ENCODE measurements at regions not wholly inside any gene's neighbourhood (a gene's known extent, or its start where the extent isn't known, plus 50 kb on each side); places are given as distances from the start of the nearest gene placed in this dataset.
"Not testable (repeated sequence)": the region's sequence is repeated elsewhere in the genome, so short reads cannot be mapped to it uniquely, and the experiment has no call there.

DNA sequence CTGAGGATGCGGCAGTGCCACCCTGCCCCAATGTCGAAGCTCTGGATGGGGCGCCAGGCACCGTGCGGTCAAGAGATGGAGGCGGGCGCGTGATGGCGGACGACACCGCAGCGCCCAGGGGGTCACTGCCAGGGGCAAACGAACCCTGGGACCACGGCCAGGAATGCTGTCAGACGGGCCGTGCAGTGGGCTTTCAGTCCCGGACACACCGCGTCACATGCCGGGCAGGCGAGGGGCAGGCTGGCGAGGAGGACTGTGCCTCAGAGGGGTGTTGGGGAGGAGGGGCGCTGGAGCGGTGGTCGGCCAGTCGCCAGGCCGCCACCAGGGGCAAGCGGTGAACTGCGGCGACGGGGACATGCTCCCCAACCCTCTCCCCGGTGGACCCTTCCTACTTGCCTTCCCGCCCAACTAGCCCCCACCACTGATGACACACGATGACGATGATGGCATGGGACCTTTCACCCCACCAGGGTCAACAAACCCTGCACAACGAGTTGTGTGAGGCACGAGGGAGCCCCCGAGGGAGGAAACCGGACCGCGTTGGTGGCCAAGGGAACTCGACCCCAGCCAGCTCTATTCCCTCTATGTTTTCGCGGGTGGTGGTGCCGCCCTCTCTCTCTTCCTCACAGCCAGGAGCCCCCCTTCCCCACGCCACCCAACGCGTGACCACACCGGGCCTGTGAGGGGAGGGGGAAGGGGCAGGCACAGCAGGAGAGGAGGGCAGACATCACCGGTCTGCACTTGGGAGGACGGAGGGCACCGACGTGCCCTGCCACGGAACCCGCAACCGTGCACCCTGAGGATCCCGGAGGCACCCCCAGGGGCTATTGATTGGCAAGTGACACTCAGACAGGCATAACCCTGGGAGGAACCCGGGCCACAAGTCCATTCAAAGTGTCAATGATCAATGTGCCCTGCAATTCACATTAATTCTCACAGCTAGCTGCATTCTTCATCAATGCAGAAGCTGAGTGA is 1960.9 kb upstream of the DEFB115 start:
- H3K4me3 ChIP-seq (ENCODE audit: low read depth, low read length), result no peak overlapping the region
- H3K4me1 ChIP-seq (ENCODE audit: insufficient read depth), result no peaks in the 10 kb centered on the region
- no peaks in the 10 kb centered on the region for H3K36me3 ChIP-seq (ENCODE audit: insufficient read depth)
- DNase-seq (ENCODE audit: extremely low spot score), result no peak
- no peak overlapping the region for H3K27ac ChIP-seq (ENCODE audit: low read depth)
- WGBS, result 83% methylated on average over 57 of the region's 58 CpGs

DNA sequence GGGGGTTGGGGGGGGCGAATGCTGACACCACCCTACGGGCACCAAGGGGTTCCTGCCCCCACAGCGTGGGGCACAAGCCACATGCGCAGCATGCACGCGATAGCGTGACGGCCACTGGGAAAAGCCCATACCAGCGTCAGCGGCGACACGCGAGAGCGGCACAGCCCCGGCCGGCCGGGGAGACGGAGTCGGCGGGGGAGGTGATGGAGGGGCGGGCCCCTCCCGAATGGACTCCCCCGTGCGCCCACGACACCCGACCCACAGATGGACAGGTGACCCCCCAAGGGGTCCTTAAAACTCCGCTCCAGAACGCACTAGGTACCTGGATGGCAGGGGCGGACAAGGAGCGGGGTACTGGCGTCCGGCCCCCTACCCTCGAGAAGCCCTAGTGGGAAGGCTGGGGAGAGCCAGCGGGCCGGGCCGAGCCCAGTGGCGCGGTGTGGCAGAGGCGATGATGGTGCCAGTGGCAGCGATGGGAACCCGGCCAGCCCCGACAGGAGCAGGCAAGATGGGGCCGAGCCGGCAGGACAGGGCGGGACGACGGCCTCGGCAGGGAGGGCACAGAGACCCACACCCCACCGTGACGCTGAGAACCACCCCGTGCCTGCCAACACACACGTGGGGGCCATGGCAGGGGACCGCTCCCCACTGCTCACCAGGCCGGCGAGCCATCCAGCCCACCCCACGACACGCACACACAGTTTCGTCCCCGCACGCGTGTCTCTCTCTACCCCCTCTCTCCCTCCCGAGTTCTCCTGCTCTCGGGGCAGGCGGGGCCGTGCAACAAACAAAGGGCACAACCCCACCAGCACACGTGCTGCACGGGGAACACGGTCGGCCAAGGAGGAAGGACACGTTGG is 1959.8 kb upstream of the DEFB115 start:
- no peaks in the 10 kb centered on the region for H3K4me1 ChIP-seq (ENCODE audit: insufficient read depth)
- no peak overlapping the region for H3K27ac ChIP-seq (ENCODE audit: low read depth)
- no peak for DNase-seq (ENCODE audit: extremely low spot score)
- no peak overlapping the region for H3K4me3 ChIP-seq (ENCODE audit: low read depth, low read length)
- WGBS, result 77% methylated on average over 70 of the region's 70 CpGs
- H3K36me3 ChIP-seq (ENCODE audit: insufficient read depth), result no peaks in the 10 kb centered on the region

DNA sequence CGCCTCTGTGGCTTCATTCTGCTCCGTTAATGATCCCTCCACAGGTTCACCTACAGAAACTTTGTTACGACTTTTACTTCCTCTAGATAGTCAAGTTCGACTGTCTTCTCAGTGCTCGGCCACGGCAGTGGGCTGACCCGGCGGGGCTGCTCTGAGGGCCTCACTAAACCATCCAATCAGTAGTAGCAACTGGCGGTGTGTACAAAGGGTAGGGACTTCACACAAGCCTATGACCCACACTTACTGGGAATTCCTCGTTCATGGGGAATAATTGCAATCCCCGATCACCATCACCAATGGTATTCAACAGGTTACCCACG is 1959.2 kb upstream of the DEFB115 start:
- DNase-seq (ENCODE audit: extremely low spot score), result no peak
- no peaks in the 10 kb centered on the region for H3K4me1 ChIP-seq (ENCODE audit: insufficient read depth)
- H3K27ac ChIP-seq (ENCODE audit: low read depth), result no peak overlapping the region
- 79% methylated on average over 12 of the region's 12 CpGs for WGBS
- no peaks in the 10 kb centered on the region for H3K36me3 ChIP-seq (ENCODE audit: insufficient read depth)
- H3K4me3 ChIP-seq (ENCODE audit: low read depth, low read length), result no peak overlapping the region

DNA sequence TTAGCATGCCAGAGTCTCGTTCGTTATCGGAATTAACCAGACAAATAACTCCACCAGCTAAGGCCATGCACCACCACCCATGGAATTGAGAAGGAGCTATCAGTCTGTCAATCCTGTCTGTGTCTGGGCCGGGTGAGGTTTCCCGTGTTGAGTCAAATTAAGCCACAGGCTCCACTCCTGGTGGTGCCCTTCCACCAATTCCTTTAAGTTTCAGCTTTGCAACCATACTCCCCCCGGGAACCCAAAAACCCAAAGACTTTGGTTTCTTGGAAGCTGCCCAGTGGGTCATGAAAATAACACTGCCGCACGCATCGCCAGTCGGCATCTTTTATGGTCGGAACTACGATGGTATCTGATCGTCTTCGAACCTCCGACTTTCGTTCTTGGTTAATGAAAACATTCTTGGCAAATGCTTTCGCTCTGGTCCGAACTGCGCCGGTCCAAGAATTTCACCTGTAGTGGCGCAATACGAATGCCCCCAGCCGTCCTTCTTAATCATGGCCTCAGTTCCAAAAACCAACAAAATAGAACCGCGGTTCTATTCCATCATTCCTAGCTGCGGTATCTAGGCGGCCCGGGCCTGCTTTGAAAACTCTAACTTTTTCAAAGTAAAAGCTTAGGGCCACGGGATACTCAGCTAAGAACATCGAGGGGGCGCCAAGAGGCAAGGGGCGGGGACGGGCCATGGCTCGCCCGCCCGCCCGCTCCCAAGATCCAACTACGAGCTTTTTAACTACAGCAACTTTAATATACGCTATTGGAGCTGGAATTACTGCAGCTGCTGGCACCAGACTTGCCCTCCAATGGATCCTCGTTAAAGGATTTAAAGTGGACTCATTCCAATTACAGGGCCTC is 1958.5 kb upstream of the DEFB115 start:
- no peak for DNase-seq (ENCODE audit: extremely low spot score)
- Histone ChIP-seq H3K36me3 (ENCODE audit: insufficient read depth) (no peaks in the 10 kb centered on the region), H3K4me3 (ENCODE audit: low read depth, low read length) (no peak overlapping the region), H3K4me1 (ENCODE audit: insufficient read depth) (no peaks in the 10 kb centered on the region), H3K27ac (ENCODE audit: low read depth) (no peak overlapping the region)
- 84% methylated on average over 40 of the region's 40 CpGs for WGBS

DNA sequence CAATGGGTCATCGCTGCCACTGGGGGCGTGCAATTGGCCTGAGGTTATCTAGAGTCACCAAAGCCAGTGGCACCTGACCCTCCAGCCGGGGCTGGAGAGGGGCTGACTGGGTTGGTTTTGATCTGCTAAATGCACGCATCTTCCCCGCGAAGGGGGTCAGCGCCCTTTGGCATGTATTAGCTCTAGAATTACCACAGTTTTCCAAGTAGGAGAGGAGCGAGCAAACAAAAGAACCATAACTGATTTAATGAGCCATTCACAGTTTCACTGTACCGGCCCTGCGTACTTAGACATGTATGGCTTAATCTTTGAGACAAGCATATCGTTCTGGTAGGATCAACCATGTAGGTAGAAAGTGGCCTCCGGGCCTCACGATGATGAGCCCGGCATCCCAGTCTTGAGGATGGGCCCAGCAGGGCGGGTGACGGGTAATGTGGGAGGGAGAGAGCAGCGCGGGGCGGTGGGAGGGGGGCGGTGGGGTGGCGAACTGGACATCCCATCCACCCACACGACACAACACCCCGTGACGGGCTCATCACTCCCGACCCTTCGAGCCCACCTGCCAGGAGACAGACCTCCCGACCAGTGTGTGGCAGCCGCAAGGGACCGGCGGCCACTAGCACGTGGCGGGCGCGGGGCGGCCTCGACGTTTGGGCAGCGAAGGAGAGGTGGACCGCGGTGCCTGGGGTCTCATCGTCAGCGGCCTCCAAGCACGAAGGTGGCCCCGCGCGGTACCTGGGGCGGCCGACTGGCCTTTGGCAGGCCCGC is 1957.5 kb upstream of the DEFB115 start:
- DNase-seq (ENCODE audit: extremely low spot score), result no peak
- Histone ChIP-seq H3K4me1 (ENCODE audit: insufficient read depth) (no peaks in the 10 kb centered on the region), H3K36me3 (ENCODE audit: insufficient read depth) (no peaks in the 10 kb centered on the region), H3K4me3 (ENCODE audit: low read depth, low read length) (no peak overlapping the region), H3K27ac (ENCODE audit: low read depth) (no peak overlapping the region)
- WGBS, result 80% methylated on average over 49 of the region's 49 CpGs

DNA sequence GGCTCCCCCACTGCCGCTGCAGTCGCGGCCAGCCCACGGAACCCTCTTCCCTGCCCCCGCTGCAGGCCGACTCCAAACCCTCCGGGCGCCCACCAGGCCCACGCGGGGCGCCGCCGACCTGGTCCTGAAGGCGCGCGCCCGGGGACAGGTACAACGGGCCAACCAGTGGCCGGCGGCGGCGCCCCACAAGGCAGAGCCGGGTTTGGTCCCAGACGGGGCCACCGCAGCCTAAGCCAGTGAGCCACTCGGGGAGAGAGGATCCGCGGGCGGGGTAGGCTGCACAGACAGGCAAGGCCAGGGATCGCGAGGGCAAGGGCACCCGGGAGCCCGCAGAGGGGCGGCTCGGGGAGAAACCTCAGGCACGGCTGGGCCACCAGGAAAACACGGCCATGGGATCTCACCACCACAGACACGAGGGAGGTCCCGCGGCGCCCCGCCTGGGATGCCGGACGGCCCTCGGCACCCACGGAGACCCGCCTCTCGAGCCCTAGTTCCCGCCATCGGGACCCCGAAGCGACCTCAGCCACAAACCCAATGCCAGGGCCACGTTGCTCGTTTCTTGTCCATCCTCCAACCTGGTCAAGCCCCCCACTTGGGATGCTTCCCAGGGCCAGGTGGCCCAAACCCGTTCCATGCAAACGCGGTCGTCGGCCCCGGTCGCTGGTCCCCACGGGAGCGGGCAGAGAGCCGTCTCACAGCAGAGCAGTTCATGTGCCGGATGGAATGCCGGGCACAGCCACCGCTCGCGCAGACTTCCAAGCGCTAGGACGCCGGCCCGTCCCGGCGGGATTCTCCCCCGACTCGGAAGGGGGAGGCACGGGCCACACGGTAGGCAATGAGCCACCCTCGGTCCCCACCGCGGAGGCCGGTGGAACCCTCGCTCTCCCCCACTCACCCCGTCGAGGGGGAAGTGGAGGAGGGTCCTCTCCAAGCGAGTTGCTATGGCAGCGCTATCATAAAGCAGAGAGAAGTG is 1956.6 kb upstream of the DEFB115 start:
- no peak overlapping the region for H3K4me3 ChIP-seq (ENCODE audit: low read depth, low read length)
- no peak overlapping the region for H3K27ac ChIP-seq (ENCODE audit: low read depth)
- WGBS, result 77% methylated on average over 87 of the region's 88 CpGs
- DNase-seq (ENCODE audit: extremely low spot score), result no peak
- H3K36me3 ChIP-seq (ENCODE audit: insufficient read depth), result no peaks in the 10 kb centered on the region
- no peaks in the 10 kb centered on the region for H3K4me1 ChIP-seq (ENCODE audit: insufficient read depth)

DNA sequence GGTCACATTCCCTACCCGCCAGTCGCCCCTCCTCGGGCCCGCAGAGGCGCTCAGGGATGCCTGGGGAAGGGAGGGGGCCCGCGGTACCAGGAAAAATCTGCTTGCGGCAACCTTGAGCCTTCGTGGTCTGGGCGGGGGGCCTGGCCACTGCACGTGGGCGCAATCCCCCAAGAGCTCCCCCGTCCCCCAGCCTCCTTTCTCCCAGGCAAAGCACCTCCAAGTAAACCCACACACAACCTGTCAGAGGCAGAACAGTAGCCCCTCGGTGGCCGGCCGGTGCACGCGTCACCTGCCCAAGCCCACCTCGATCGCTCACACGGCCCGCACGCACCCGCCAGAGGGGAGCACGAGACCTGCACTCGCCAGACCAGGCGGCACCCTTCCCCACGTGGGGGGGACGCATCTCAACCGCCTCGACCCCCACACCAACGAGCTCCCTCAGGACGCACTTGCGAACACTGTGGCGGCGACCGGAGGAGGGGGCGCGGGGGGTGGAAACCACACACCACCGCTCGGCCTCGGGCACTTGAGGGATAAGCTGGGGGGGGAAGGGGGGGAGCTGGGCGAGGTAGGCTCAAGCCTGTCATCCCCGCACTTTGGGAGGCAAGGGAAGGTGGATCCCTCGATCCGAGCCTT is 1955.7 kb upstream of the DEFB115 start:
- Histone ChIP-seq H3K27ac (ENCODE audit: low read depth) (no peak overlapping the region), H3K36me3 (ENCODE audit: insufficient read depth) (no peaks in the 10 kb centered on the region), H3K4me3 (ENCODE audit: low read depth, low read length) (no peak overlapping the region), H3K4me1 (ENCODE audit: insufficient read depth) (no peaks in the 10 kb centered on the region)
- WGBS, result 84% methylated on average over 46 of the region's 46 CpGs
- DNase-seq (ENCODE audit: extremely low spot score), result no peak

DNA sequence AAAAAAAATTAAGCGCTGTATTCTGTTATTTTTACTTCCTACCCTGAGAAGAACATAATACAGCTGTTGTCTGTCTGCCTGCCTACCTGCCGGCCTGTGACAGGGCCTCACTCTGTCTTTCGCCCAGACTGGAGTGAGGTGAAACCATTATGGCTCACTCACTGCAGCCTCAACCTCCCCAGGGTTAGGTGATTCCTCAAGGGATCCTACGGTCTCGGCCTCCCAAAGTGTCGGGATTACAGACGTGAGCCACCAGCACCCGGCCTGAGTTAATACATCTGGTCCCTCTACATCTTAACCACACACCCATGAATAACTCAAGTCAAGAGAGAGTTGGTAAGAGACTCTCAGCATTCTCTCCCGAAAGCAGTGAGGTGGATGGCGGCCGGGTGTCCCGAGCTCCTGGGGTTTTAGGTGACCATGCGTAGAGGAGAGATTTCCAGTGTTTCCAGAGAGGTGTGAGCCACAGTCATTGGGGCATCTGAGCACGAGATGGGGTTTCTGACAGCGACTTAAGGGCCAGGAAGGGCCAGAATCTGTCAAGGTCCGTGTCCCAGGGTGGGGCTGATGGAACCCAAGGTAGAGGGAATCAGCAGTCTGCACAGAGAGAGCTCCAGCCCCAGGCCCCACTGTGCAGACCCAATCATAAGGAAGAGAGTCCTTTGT is 1954.4 kb upstream of the DEFB115 start:
- H3K4me1 ChIP-seq (ENCODE audit: insufficient read depth), result no peaks in the 10 kb centered on the region
- H3K27ac ChIP-seq (ENCODE audit: low read depth), result no peak overlapping the region
- H3K4me3 ChIP-seq (ENCODE audit: low read depth, low read length), result no peak overlapping the region
- 71% methylated on average over 16 of the region's 16 CpGs for WGBS
- H3K36me3 ChIP-seq (ENCODE audit: insufficient read depth), result no peaks in the 10 kb centered on the region
- no peak for DNase-seq (ENCODE audit: extremely low spot score)

DNA sequence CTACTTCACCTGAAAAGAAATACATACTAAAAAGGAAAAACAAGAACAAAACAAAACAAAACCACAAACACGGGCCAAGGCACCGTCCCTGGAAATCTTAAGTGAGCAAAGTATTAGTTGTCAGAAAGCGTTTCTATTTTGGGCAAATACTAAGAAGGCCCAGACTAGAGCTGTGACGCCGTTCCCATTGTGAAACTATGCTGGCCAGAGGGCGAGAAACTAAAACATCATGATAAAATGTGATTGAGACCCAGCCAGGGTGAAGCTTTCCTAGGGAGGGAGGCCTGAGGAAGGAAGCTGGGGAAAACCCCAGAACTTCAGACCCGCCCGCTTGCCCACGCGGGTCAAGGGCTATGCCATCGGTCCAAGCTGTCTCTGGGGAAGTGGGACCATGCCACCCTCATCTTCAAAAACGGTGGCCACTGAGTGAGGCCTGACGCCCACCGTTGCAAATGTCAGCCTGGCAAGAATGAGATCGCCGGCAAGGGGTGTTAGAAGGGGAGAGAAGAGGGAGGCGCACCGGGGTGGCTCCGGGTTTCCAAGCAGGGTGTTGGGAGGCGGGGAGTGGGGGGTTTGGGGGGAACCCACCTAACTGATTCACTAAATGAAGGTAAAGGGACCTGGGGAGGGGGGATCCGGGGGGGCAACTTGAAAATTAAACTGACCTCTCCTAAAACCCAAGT is 1950.9 kb upstream of the DEFB115 start:
- DNase-seq (ENCODE audit: extremely low spot score), result no peak
- Histone ChIP-seq H3K36me3 (ENCODE audit: insufficient read depth) (no peaks in the 10 kb centered on the region), H3K4me3 (ENCODE audit: low read depth, low read length) (no peak overlapping the region), H3K4me1 (ENCODE audit: insufficient read depth) (no peaks in the 10 kb centered on the region), H3K27ac (ENCODE audit: low read depth) (no peak overlapping the region)
- 50% methylated on average over 21 of the region's 21 CpGs for WGBS

DNA sequence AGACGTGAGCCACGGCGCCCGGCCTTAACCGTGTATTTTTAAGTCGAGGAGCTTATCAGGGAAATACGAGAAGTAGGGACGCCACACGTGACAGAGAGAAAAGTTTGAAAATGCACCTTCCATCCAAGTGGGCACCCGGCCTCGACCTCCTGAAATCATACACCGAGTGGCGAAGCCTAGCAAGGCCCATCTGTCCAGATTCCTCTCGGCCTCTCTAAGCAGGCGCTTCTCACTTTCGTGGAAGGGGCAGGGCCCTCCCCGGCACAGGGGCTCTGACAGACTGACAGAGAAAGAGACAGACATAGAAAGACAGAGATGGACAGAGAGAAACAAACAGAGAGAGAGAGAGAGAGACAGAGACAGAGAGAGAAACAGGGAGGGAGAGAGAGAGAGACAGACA is 1950.0 kb upstream of the DEFB115 start:
- H3K27ac ChIP-seq (ENCODE audit: low read depth); DNase-seq (ENCODE audit: extremely low spot score); H3K36me3 ChIP-seq (ENCODE audit: insufficient read depth); H3K4me1 ChIP-seq (ENCODE audit: insufficient read depth); H3K4me3 ChIP-seq (ENCODE audit: low read depth, low read length): not testable (repeated sequence)
- 82% methylated on average over 13 of the region's 17 CpGs for WGBS

DNA sequence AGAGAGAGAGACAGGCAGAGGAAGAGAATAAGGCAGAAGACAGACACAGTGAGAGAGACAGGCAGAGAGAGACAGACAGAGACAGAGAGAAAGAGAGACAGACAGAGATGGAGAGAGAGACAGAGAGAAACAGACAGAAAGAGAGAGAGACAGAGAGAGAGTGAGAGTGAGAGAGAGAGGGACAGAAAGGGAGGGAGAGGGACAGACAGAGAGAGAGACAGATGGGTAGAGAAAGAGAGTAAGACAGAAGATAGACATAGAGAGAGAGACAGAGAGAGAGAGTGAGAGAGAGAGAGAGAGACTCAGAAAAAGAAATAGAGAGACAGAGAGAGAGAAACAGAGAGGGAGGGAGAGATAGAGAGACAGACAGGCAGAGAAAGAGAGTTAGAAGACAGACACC is 1948.5 kb upstream of the DEFB115 start:
- H3K4me3 ChIP-seq (ENCODE audit: low read depth, low read length); H3K36me3 ChIP-seq (ENCODE audit: insufficient read depth); H3K27ac ChIP-seq (ENCODE audit: low read depth); DNase-seq (ENCODE audit: extremely low spot score); H3K4me1 ChIP-seq (ENCODE audit: insufficient read depth): not testable (repeated sequence)

Measured in urinary bladder (tissue), 3 donors.